IMR-90 (cell line): ENCODE measurements at regions not wholly inside any gene's neighbourhood (a gene's known extent, or its start where the extent isn't known, plus 50 kb on each side); places are given as distances from the start of the nearest gene placed in this dataset.

Experiments used
- ATAC-seq: fragments of 200-7000 bp; cut with Tn5 transposase; 2 replicates; pipeline ENCODE4 v1.9.1; 2020; ENCODE audit warnings: low read depth, mild to moderate bottlenecking, moderate library complexity
- BruUV-seq: library from RNA; stranded (reverse); fragments of 400-500 nt; replicated peaks from 2 replicates; lab custom pipeline; 2021; lab: Mats Ljungman, UMichigan
- CTCF ChIA-PET: fragments of 300-600 bp; formaldehyde crosslinking; extraction: SDS; loops from one replicate; lab custom pipeline; 2021; ENCODE audit warnings: antibody characterized with exemption; lab: Yijun Ruan, JAX
- POLR2A ChIA-PET: fragments of 300-600 bp; sonication (Branson Sonifier 250); formaldehyde crosslinking; loops from one replicate; lab custom pipeline; 2022; ENCODE audit warnings: antibody characterized with exemption; ENCODE audit not compliant: unreplicated experiment; lab: Charles Lee
- DNase-seq: peaks from one replicate; pipeline ENCODE4 v3.0.0; 2013
- H2AFZ ChIP-seq: replicated peaks from 2 replicates; pipeline ENCODE3; 2013; ENCODE audit warnings: low read length, mild to moderate bottlenecking; ENCODE audit not compliant: poor library complexity
- H2AK5ac ChIP-seq: 2 replicates; pipeline ENCODE4 v1.6.1; 2013; ENCODE audit warnings: low read depth, low read length, inconsistent platforms
- H2AK9ac ChIP-seq: replicated peaks from 2 replicates; pipeline ENCODE3; 2013; ENCODE audit warnings: mild to moderate bottlenecking, low read depth, low read length, moderate library complexity; ENCODE audit not compliant: poor library complexity
- H2BK120ac ChIP-seq: 2 replicates; pipeline ENCODE4 v1.6.1; 2013; ENCODE audit warnings: low read depth, low read length, inconsistent platforms
- H2BK15ac ChIP-seq: 3 replicates; pipeline ENCODE4 v1.6.1; 2013; ENCODE audit warnings: low read depth, low read length, inconsistent platforms
- H2BK20ac ChIP-seq: 2 replicates; pipeline ENCODE4 v1.6.1; 2013; ENCODE audit warnings: low read depth, mild to moderate bottlenecking, inconsistent platforms, low read length, moderate library complexity
- H2BK5ac ChIP-seq: 2 replicates; pipeline ENCODE4 v1.6.1; 2013; ENCODE audit warnings: mild to moderate bottlenecking, low read depth, low read length, inconsistent platforms; ENCODE audit not compliant: poor library complexity, severe bottlenecking
- H3K14ac ChIP-seq: replicated peaks from 2 replicates; pipeline ENCODE4 v1.6.1; 2013; ENCODE audit warnings: low read depth, low read length, inconsistent platforms
- H3K18ac ChIP-seq: 2 replicates; pipeline ENCODE4 v1.6.1; 2013; ENCODE audit warnings: low read depth, low read length, control low read depth
- H3K23ac ChIP-seq: 2 replicates; pipeline ENCODE4 v1.6.1; 2013; ENCODE audit warnings: low read depth, low read length, inconsistent platforms
- H3K27ac ChIP-seq: 2 replicates; pipeline ENCODE4 v1.5.1; 2013; ENCODE audit warnings: mild to moderate bottlenecking, control low read depth, low read length; ENCODE audit not compliant: insufficient read depth
- H3K27me3 ChIP-seq: 2 replicates; pipeline ENCODE4 v1.6.1; 2013; ENCODE audit warnings: low read length; ENCODE audit not compliant: control insufficient read depth, insufficient read depth
- H3K36me3 ChIP-seq: 2 replicates; pipeline ENCODE4 v1.6.1; 2013; ENCODE audit warnings: low read length, mixed read lengths; ENCODE audit not compliant: control insufficient read depth, insufficient read depth
- H3K4ac ChIP-seq: 2 replicates; pipeline ENCODE4 v1.6.1; 2013; ENCODE audit warnings: low read depth, low read length, inconsistent platforms
- H3K4me1 ChIP-seq: 2 replicates; pipeline ENCODE4 v1.6.1; 2013; ENCODE audit warnings: low read length, mixed read lengths; ENCODE audit not compliant: control insufficient read depth, insufficient read depth
- H3K4me2 ChIP-seq: 2 replicates; pipeline ENCODE4 v1.6.1; 2013; ENCODE audit warnings: low read depth, mild to moderate bottlenecking, control low read depth, low read length, moderate library complexity
- H3K4me3 ChIP-seq: 2 replicates; pipeline ENCODE4 v1.5.1; 2013; ENCODE audit warnings: low read depth, mild to moderate bottlenecking, control low read depth, low read length, moderate library complexity; ENCODE audit not compliant: insufficient read depth
- H3K56ac ChIP-seq: 2 replicates; pipeline ENCODE4 v1.6.1; 2013; ENCODE audit warnings: low read length, inconsistent platforms; ENCODE audit not compliant: insufficient read depth; ENCODE audit errors: extremely low read depth
- H3K79me1 ChIP-seq, 2 experiments: 2 replicates each; pipeline ENCODE4 v1.6.1; 2013; ENCODE audit warnings: low read length in 2 of 2, inconsistent platforms in 1 of 2, low read depth in 1 of 2
- H3K9ac ChIP-seq: 2 replicates; pipeline ENCODE4 v1.6.1; 2013; ENCODE audit warnings: low read depth, low read length, control low read depth
- H3K9me1 ChIP-seq: 2 replicates; pipeline ENCODE4 v1.6.1; 2013; ENCODE audit warnings: low read length, inconsistent platforms; ENCODE audit not compliant: insufficient read depth
- H3K9me3 ChIP-seq: 2 replicates; pipeline ENCODE4 v1.6.1; 2013; ENCODE audit warnings: low read length; ENCODE audit not compliant: control insufficient read depth, insufficient read depth
- H4K20me1 ChIP-seq: 2 replicates; pipeline ENCODE4 v1.6.1; 2013; ENCODE audit warnings: low read length, inconsistent platforms; ENCODE audit not compliant: insufficient read depth
- H4K5ac ChIP-seq: 2 replicates; pipeline ENCODE4 v1.6.1; 2013; ENCODE audit warnings: mild to moderate bottlenecking, low read depth, low read length, control low read depth
- H4K8ac ChIP-seq, 2 experiments: 2 replicates each; pipeline ENCODE4 v1.6.1; 2013; ENCODE audit warnings: low read depth in 2 of 2, low read length in 2 of 2, control low read depth in 1 of 2, inconsistent platforms in 1 of 2
- H4K91ac ChIP-seq: 2 replicates; pipeline ENCODE4 v1.6.1; 2013; ENCODE audit warnings: low read depth, low read length, inconsistent platforms; ENCODE audit not compliant: insufficient read depth
- BHLHE40 ChIP-seq: fragments of 150-350 bp; IDR thresholded peaks from 2 replicates; pipeline ENCODE4 v1.6.1; 2016; ENCODE audit warnings: mild to moderate bottlenecking, low read depth, low read length
- CEBPB ChIP-seq: IDR thresholded peaks from 2 replicates; pipeline ENCODE4 v1.6.1; 2012; ENCODE audit warnings: low read depth, low read length, improper control_type of control experiment
- CHD1 ChIP-seq: IDR thresholded peaks from 2 replicates; pipeline ENCODE4 v1.6.1; 2012; ENCODE audit warnings: low read depth, low read length, improper control_type of control experiment
- CTCF ChIP-seq: conservative IDR thresholded peaks from 2 replicates; pipeline ENCODE4 v1.5.1; 2012; ENCODE audit warnings: mild to moderate bottlenecking, low read depth, low read length, improper control_type of control experiment
- ELK1 ChIP-seq: fragments of 150-350 bp; IDR thresholded peaks from 2 replicates; pipeline ENCODE4 v1.6.1; 2016; ENCODE audit warnings: low read depth, mild to moderate bottlenecking, low read length, moderate library complexity, borderline replicate concordance
- FOS ChIP-seq: fragments of 150-350 bp; IDR thresholded peaks from 2 replicates; pipeline ENCODE4 v1.6.1; 2016; ENCODE audit warnings: low read depth, low read length
- MAFK ChIP-seq: IDR thresholded peaks from 2 replicates; pipeline ENCODE4 v1.6.1; 2012; ENCODE audit warnings: low read depth, low read length, improper control_type of control experiment
- MXI1 ChIP-seq: IDR thresholded peaks from 2 replicates; pipeline ENCODE4 v1.6.1; 2012; ENCODE audit warnings: low read depth, mild to moderate bottlenecking, low read length, moderate library complexity, borderline replicate concordance
- NFE2L2 ChIP-seq: fragments of 150-350 bp; IDR thresholded peaks from 2 replicates; pipeline ENCODE4 v1.6.1; 2016; ENCODE audit warnings: low read depth, mild to moderate bottlenecking, low read length
- POLR2A ChIP-seq: IDR thresholded peaks from 2 replicates; pipeline ENCODE4 v1.6.1; 2012; ENCODE audit warnings: mild to moderate bottlenecking, low read depth, low read length
- RAD21 ChIP-seq: IDR thresholded peaks from 2 replicates; pipeline ENCODE4 v1.6.1; 2012; ENCODE audit warnings: low read length, improper control_type of control experiment
- RCOR1 ChIP-seq: IDR thresholded peaks from 2 replicates; pipeline ENCODE4 v1.6.1; 2012; ENCODE audit warnings: mild to moderate bottlenecking, low read length, improper control_type of control experiment; ENCODE audit not compliant: insufficient replicate concordance
- RFX5 ChIP-seq: IDR thresholded peaks from 2 replicates; pipeline ENCODE4 v1.8.0; 2012; ENCODE audit warnings: low read depth, mild to moderate bottlenecking, low read length, moderate library complexity
- SMC3 ChIP-seq: fragments of 150-350 bp; IDR thresholded peaks from 2 replicates; pipeline ENCODE4 v1.6.1; 2016; ENCODE audit warnings: low read depth, mild to moderate bottlenecking, antibody characterized with exemption, low read length, moderate library complexity
- USF2 ChIP-seq: fragments of 150-350 bp; IDR thresholded peaks from 2 replicates; pipeline ENCODE4 v1.6.1; 2017; ENCODE audit warnings: mild to moderate bottlenecking, antibody characterized with exemption, low read length, low read depth
- WGBS, 2 experiments: methylation state at CpG; one replicate each; pipeline versions ENCODE4 v1.1.5 to v1.1.7; 2013; ENCODE audit warnings: missing lambda C conversion rate in 2 of 2; ENCODE audit not compliant: insufficient read length in 1 of 2; ENCODE audit errors: extremely low coverage in 2 of 2; 5-methylcytosine and 5-hydroxymethylcytosine counted together
- dilution Hi-C: fragments of 300-500 bp; cut with HindIII; formaldehyde crosslinking; loops from one replicate; pipeline ENCODE4 v1.14.3; 2018; ENCODE audit warnings: low sequenced_read_pairs; ENCODE audit not compliant: unreplicated experiment
- in situ Hi-C: fragments of 300-500 bp; cut with MboI; formaldehyde crosslinking; loops from 3 replicates; pipeline ENCODE4 v1.14.3; 2019; ENCODE audit warnings: low sequenced_read_pairs, inconsistent platforms, mixed read lengths
- intact Hi-C: fragments of 100-400 bp; cut with micrococcal nuclease; formaldehyde crosslinking; loops from 2 replicates; pipeline ENCODE4 v1.10.0; 2022

GRCh38 chr2:43006834-43007543 lies 214.6 kb upstream of the HAAO start:
- peaks cover 3% of the 10 kb centered on the region; the same call in 1 of the 2 replicates for H3K9me3 ChIP-seq
- no peaks in the 10 kb centered on the region; the same call in 1 of the 2 replicates for H3K4me1 ChIP-seq
- no CpG with 5 or more reads among the region's 5 CpGs for WGBS, 2 experiments
- TF ChIP-seq RCOR1 (no peak), ELK1 (no peak), SMC3 (no peak), CTCF (no peak), BHLHE40 (no peak), RAD21 (no peak), FOS (no peak), NFE2L2 (no peak), USF2 (no peak), CEBPB (no peak), MAFK (no peak), CHD1 (no peak), POLR2A (no peak), RFX5 (no peak), MXI1 (no peak)
- H3K36me3 ChIP-seq = no peaks in the 10 kb centered on the region
- no peak for DNase-seq
- H3K4me2 ChIP-seq = no peak overlapping the region
- in situ Hi-C loops = no loop called here
- BruUV-seq = no TSS peak
- H4K8ac ChIP-seq = no peak overlapping the region
- H3K9ac ChIP-seq = no peak overlapping the region
- no peak overlapping the region for H2BK5ac ChIP-seq
- no peak overlapping the region for H2AFZ ChIP-seq
- H3K79me1 ChIP-seq = no peaks in the 10 kb centered on the region
- intact Hi-C loops = no loop called here
- H3K4ac ChIP-seq = no peak overlapping the region
- H4K20me1 ChIP-seq = no peaks in the 10 kb centered on the region
- POLR2A ChIA-PET = no interaction called here
- no peak for ATAC-seq
- H3K56ac ChIP-seq = no peak overlapping the region
- H3K18ac ChIP-seq = no peak overlapping the region
- no peaks in the 10 kb centered on the region for H3K27me3 ChIP-seq
- no peak overlapping the region for H2BK20ac ChIP-seq
- CTCF ChIA-PET = no interaction called here
- no peak overlapping the region for H2BK120ac ChIP-seq
- no peak overlapping the region for H3K4me3 ChIP-seq
- H4K5ac ChIP-seq = no peak overlapping the region
- no peak overlapping the region for H2AK5ac ChIP-seq
- H3K23ac ChIP-seq = no peak overlapping the region
- dilution Hi-C loops = no loop called here
- no peak overlapping the region for H3K14ac ChIP-seq
- no peak overlapping the region for H2AK9ac ChIP-seq
- H4K91ac ChIP-seq = no peak overlapping the region
- H2BK15ac ChIP-seq = no peak overlapping the region
- no peak overlapping the region for H3K27ac ChIP-seq
- peaks cover 2% of the 10 kb centered on the region; the same call in 1 of the 2 replicates for H3K9me1 ChIP-seq
